Activated CD4-positive, alpha-beta T cell treated with anti-CD3 and anti-CD28 coated beads, Interleukin-2, amount 10 ng/mL, durations not matched to agents 7 days and 5 days (primary cell): ENCODE measurements at regions not wholly inside any gene's neighbourhood (a gene's known extent, or its start where the extent isn't known, plus 50 kb on each side); places are given as distances from the start of the nearest gene placed in this dataset.
"Not testable (repeated sequence)": the region's sequence is repeated elsewhere in the genome, so short reads cannot be mapped to it uniquely, and the experiment has no call there.

Experiments
- CTCF ChIA-PET: fragments of 350-600 bp; sonication (Branson Sonifier 250); formaldehyde crosslinking; loops from one replicate; lab custom pipeline; 2021; ENCODE audit warnings: antibody characterized with exemption; lab: Charles Lee
- POLR2A ChIA-PET: fragments of 350-600 bp; sonication (Branson Sonifier 250); formaldehyde crosslinking; loops from one replicate; lab custom pipeline; 2021; ENCODE audit warnings: antibody characterized with exemption; lab: Charles Lee
- DNase-seq: peaks from one replicate; pipeline ENCODE4 v3.0.0-alpha.2; 2020
- H3K27ac Mint-ChIP-seq: one replicate; pipeline ENCODE4 v1.8.0; 2021; ENCODE audit warnings: mild to moderate bottlenecking, moderate library complexity, mixed read lengths
- H3K27me3 Mint-ChIP-seq: one replicate; pipeline ENCODE4 v1.8.0; 2021; ENCODE audit warnings: mixed read lengths
- H3K36me3 Mint-ChIP-seq: one replicate; pipeline ENCODE4 v1.8.0; 2021; ENCODE audit warnings: low read depth, mixed read lengths
- H3K4me1 Mint-ChIP-seq: one replicate; pipeline ENCODE4 v1.8.0; 2021; ENCODE audit warnings: mixed read lengths
- H3K4me3 Mint-ChIP-seq: one replicate; pipeline ENCODE4 v1.8.0; 2021; ENCODE audit warnings: mild to moderate bottlenecking, moderate library complexity, mixed read lengths
- H3K9me3 Mint-ChIP-seq: one replicate; pipeline ENCODE4 v1.8.0; 2021; ENCODE audit warnings: mixed read lengths

DNA sequence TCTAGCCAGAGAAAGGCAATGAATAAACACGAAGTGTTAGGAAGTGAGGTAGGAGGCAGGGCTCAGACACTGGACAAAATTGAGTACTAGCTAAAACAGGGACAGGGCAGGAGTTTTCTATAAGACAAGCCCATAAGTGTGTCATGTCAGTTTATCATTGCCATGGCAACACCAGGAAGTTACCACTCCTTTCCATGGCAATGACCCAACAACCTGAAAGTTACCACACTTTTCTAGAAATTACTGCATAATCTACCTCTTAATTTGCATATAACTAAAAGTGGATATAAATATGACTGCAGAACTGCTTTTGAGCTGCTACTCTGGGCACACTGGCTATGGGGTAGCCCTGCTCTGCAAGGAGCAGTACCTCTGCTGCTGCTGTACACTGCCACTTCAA is 442.5 kb upstream of the COX7C start:
- no peak for DNase-seq
- Mint-ChIP-seq H3K4me3 (no peak overlapping the region), H3K36me3 (no peaks in the 10 kb centered on the region), H3K27me3 (no peaks in the 10 kb centered on the region), H3K4me1 (no peaks in the 10 kb centered on the region), H3K27ac (no peak overlapping the region), H3K9me3 (no peaks in the 10 kb centered on the region)
- POLR2A ChIA-PET, result no interaction called here
- CTCF ChIA-PET, result no interaction called here

DNA sequence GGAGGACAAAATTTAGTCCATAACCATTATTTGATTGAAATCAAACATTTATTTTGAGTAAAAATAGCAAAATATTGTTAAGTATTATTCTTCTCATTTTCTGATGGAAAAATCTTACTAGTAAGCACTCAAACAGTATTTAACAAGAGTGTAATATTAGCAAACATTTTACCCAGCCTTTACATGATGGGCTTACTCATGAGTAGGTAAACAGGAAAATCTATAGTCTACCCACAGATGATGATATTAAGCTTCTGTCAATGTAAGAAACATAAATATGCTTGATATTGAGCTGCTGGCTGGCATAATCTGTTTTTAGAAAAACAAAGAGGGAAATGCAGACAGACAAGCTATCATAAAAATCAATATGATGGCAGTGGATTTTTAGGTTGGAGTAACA is 418.5 kb upstream of the COX7C start:
- CTCF ChIA-PET, result no interaction called here
- no peak for DNase-seq
- Mint-ChIP-seq H3K27me3 (no peaks in the 10 kb centered on the region), H3K9me3 (no peaks in the 10 kb centered on the region), H3K4me3 (no peak overlapping the region), H3K27ac (no peak overlapping the region), H3K36me3 (no peaks in the 10 kb centered on the region), H3K4me1 (no peaks in the 10 kb centered on the region)
- POLR2A ChIA-PET, result no interaction called here

DNA sequence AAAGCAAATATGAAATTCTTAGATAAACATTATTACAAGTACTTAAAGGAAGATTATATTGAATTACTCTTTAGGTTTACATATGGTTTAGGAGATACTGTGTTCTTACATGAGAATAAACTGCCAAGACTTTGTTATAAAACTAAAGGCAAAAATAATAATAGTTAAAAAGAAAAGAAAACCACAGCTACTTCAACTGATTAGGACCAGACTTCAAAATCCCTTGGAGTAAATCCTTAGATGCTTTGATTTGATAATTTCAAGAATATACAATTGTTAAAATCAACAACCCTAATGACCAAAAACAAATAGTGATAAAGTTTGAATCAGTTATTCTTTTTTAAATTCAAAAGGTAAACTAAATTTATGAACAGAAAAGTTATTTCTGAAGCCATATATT is 389.6 kb upstream of the COX7C start:
- Mint-ChIP-seq H3K36me3 (no peaks in the 10 kb centered on the region), H3K9me3 (peaks cover 3% of the 10 kb centered on the region), H3K27ac (no peak overlapping the region), H3K27me3 (no peaks in the 10 kb centered on the region), H3K4me1 (no peaks in the 10 kb centered on the region), H3K4me3 (no peak overlapping the region)
- no peak for DNase-seq
- ChIA-PET CTCF (no interaction called here), POLR2A (no interaction called here)

DNA sequence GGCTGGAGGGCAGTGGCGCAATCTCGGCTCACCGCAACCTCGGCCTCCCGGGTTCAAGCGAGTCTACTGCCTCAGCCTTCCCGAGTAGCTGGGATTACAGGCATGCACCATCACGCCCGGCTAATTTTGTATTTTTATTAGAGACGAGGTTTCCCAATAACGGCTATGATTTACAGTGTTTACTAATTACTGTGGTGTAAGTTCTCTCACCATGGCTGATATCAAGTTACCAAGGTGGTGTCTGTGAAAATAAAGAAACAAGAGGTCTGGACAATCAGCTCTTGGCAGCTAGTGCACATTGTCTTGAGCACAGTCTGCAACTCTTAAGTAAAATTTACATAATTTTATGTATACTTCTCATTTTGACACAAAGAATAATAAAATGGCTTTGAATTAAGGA is 385.5 kb upstream of the COX7C start:
- Mint-ChIP-seq H3K36me3 (no peaks in the 10 kb centered on the region), H3K4me1 (no peaks in the 10 kb centered on the region), H3K4me3 (no peak overlapping the region), H3K9me3 (no peaks in the 10 kb centered on the region), H3K27ac (no peak overlapping the region), H3K27me3 (no peaks in the 10 kb centered on the region)
- POLR2A ChIA-PET, result no interaction called here
- no peak for DNase-seq
- CTCF ChIA-PET, result no interaction called here

- Mint-ChIP-seq H3K27ac (no peak overlapping the region), H3K4me1 (no peaks in the 10 kb centered on the region), H3K27me3 (no peaks in the 10 kb centered on the region), H3K36me3 (no peaks in the 10 kb centered on the region), H3K4me3 (no peak overlapping the region), H3K9me3 (no peaks in the 10 kb centered on the region)
- CTCF ChIA-PET, result no interaction called here
- no peak for DNase-seq
- POLR2A ChIA-PET, result no interaction called here
Measured at GRCh38 chr5:86244153-86244552, 373.6 kb upstream of the COX7C start.

DNA sequence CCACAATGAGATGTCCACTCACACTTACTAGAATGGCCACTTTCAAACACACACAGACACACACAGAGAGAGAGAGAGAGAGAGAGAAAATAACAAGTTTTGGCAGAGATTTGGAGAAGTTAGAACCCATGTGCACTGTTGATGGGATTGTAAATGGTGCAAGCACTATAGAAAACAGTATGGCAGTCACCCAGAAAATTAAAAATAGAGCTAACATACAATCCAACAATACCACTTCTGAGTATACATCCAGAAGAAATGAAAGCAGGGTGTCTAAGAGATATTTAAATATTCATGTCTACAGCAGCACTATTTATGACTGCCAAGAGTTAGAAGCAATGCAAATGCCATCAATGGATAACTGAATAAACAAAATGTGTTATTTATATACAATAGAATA is 359.9 kb upstream of the COX7C start:
- no peaks in the 10 kb centered on the region for H3K4me1 Mint-ChIP-seq
- no peaks in the 10 kb centered on the region for H3K36me3 Mint-ChIP-seq
- ChIA-PET POLR2A (no interaction called here), CTCF (no interaction called here)
- no peaks in the 10 kb centered on the region for H3K9me3 Mint-ChIP-seq
- H3K27ac Mint-ChIP-seq, result no peak overlapping the region
- no peak for DNase-seq
- H3K27me3 Mint-ChIP-seq, result no peaks in the 10 kb centered on the region
- H3K4me3 Mint-ChIP-seq, result no peak overlapping the region

DNA sequence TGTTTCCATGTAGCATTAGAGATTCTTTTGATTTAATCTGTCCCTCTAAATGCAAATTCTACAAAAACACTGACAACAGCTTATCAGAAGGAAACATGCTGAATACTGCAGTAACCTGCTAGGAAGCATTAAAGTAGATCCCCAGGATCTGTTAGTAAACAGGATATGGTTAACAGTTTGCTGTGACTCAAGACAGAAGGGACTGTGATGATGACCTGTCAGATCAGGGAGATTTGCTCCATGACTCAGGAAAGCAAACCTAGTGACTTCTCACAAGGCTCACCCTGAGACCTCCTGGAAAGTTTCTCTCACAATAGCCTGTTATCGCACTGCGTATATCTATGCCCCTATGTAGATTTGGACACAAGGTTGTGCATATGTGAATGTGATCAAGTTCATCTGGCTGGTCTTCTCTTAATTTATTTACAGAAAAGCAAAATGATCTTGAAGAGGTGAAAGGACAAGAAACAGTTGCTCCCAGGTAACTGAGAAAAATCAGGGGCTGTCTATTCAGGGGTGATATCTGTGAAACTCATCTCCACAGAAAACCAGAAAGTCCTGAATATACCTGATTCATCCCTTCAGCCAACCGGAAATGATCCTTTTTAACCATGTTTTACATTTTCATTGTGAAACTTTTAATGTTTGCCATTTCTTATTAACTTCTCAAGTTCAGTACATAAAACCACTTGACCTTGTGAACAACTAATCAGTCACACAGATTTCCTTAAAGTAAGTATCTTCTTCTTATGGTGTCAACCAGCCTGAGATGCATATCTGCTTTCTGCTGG is 333.1 kb upstream of the COX7C start:
- CTCF ChIA-PET, H3K27ac Mint-ChIP-seq, H3K4me3 Mint-ChIP-seq, H3K36me3 Mint-ChIP-seq, POLR2A ChIA-PET, H3K27me3 Mint-ChIP-seq, H3K4me1 Mint-ChIP-seq, H3K9me3 Mint-ChIP-seq, DNase-seq: not testable (repeated sequence)

DNA sequence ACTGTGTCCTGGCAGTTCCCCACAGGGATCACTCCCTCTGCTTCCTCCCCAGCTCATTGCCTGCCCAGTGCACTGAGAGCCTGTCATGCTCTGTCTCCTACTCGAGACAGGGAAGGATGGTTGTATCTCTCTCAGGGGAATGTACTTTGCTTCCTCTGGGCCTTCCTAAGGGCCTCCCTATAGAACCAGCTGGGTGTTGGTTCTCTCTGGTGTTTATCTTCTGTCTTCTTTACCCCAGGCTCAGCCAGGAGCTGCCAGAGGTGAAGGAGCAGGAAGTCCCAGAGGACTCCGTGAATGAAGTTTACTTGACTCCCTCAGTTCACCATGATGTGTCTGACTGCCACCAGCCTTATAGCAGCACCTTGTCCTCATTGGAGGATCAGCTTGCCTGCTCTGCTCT is 330.3 kb upstream of the COX7C start:
- CTCF ChIA-PET, DNase-seq, H3K27ac Mint-ChIP-seq, H3K27me3 Mint-ChIP-seq, POLR2A ChIA-PET, H3K9me3 Mint-ChIP-seq, H3K4me3 Mint-ChIP-seq, H3K4me1 Mint-ChIP-seq, H3K36me3 Mint-ChIP-seq: not testable (repeated sequence)

- H3K27ac Mint-ChIP-seq, DNase-seq, H3K9me3 Mint-ChIP-seq, POLR2A ChIA-PET, H3K27me3 Mint-ChIP-seq, H3K4me1 Mint-ChIP-seq, H3K4me3 Mint-ChIP-seq, CTCF ChIA-PET, H3K36me3 Mint-ChIP-seq: not testable (repeated sequence)
Measured at GRCh38 chr5:86289786-86290185, 328.0 kb upstream of the COX7C start.

GRCh38 chr5:86292811-86293210 is 324.9 kb upstream of the COX7C start:
- H3K36me3 Mint-ChIP-seq, H3K27me3 Mint-ChIP-seq, H3K27ac Mint-ChIP-seq, CTCF ChIA-PET, POLR2A ChIA-PET, H3K4me3 Mint-ChIP-seq, DNase-seq, H3K4me1 Mint-ChIP-seq, H3K9me3 Mint-ChIP-seq: not testable (repeated sequence)

- H3K36me3 Mint-ChIP-seq, H3K27ac Mint-ChIP-seq, POLR2A ChIA-PET, CTCF ChIA-PET, H3K4me3 Mint-ChIP-seq, H3K4me1 Mint-ChIP-seq, H3K27me3 Mint-ChIP-seq, DNase-seq, H3K9me3 Mint-ChIP-seq: not testable (repeated sequence)
Measured at GRCh38 chr5:86302643-86303042, 315.1 kb upstream of the COX7C start.

DNA sequence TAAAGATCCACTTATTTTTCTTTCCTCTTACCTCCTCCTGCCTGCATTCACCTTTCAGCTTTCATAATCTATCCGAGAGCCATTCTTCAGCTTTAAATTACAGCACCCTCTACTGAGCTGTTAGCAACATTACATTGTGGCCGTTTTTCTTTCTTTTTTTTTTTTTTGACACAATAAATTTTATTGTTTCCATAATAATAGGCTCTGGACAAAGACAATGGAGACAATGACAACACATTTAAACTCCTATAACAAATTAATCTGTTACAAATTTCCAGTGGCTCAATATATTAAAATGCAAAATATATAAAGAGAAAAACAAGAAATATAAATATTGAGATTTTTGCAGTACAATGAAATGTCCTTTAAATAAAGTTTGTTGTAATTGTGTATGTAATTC is 312.7 kb upstream of the COX7C start:
- H3K9me3 Mint-ChIP-seq, CTCF ChIA-PET, H3K4me3 Mint-ChIP-seq, POLR2A ChIA-PET, H3K27ac Mint-ChIP-seq, DNase-seq, H3K4me1 Mint-ChIP-seq, H3K36me3 Mint-ChIP-seq, H3K27me3 Mint-ChIP-seq: not testable (repeated sequence)

DNA sequence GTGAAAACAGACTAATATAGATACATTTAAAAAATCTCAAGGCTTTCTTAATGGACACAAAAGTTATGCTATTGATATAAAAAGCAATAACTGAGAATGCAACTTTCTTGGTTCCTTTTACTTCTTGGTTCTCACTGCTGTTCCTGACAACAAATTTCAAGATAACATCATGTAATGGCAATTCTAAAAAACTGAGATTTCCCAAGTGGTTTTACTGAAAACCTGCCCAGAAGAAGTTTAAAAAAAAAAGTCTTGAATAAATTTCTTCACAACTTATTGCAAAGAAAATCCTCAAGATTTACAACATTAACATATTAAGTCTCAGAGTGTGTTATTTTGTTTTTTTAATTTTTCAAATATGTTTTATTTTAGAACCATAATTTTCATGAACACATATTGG is 302.8 kb upstream of the COX7C start:
- H3K9me3 Mint-ChIP-seq, result no peaks in the 10 kb centered on the region
- H3K4me1 Mint-ChIP-seq, result no peaks in the 10 kb centered on the region

GRCh38 chr5:86320266-86320665 is 297.5 kb upstream of the COX7C start:
- Mint-ChIP-seq H3K9me3 (no peaks in the 10 kb centered on the region), H3K27ac (no peak overlapping the region), H3K4me1 (no peaks in the 10 kb centered on the region), H3K4me3 (no peak overlapping the region), H3K36me3 (no peaks in the 10 kb centered on the region), H3K27me3 (no peaks in the 10 kb centered on the region)
- ChIA-PET CTCF (no interaction called here), POLR2A (no interaction called here)
- DNase-seq, result no peak

More for the DNA sequence above, 302.8 kb upstream of the COX7C start:
- H3K27me3 Mint-ChIP-seq, result no peaks in the 10 kb centered on the region
- H3K4me3 Mint-ChIP-seq, result no peak overlapping the region
- ChIA-PET POLR2A (no interaction called here), CTCF (no interaction called here)
- DNase-seq, result no peak
- no peaks in the 10 kb centered on the region for H3K36me3 Mint-ChIP-seq
- no peak overlapping the region for H3K27ac Mint-ChIP-seq
